Keratinocyte (primary cell): ENCODE measurements at regions not wholly inside any gene's neighbourhood (a gene's known extent, or its start where the extent isn't known, plus 50 kb on each side); places are given as distances from the start of the nearest gene placed in this dataset.

ENCODE experiments used
- CTCF ChIP-seq, 3 experiments: IDR thresholded peaks in 1 of 3; conservative IDR thresholded peaks in 1 of 3; optimal IDR thresholded peaks in 1 of 3; 2 replicates in 2 of 3; 3 replicates in 1 of 3; pipeline versions ENCODE3 to v1.5.1; 2011; ENCODE audit warnings: low read length in 3 of 3, mild to moderate bottlenecking in 3 of 3, moderate library complexity in 2 of 3, control low read depth in 1 of 3, inconsistent platforms in 1 of 3; ENCODE audit not compliant: insufficient read depth in 2 of 3; ENCODE audit errors: extremely low read depth in 1 of 3
- EZH2 ChIP-seq: IDR thresholded peaks from one replicate; pipeline ENCODE4 v1.6.1; 2012; ENCODE audit warnings: inconsistent platforms, mild to moderate bottlenecking, low read length, moderate library complexity

GRCh38 chr4:188781655-188782054 is 642.4 kb downstream of the TRIML1 start:
- no peak for TF ChIP-seq CTCF (optimal IDR thresholded peaks at IDR 0.05 in 1 of 3, IDR thresholded peaks at IDR 0.05 in 1 of 3, conservative IDR thresholded peaks at IDR 0.05 in 1 of 3; ENCODE audit: extremely low read depth in 1 of 3, insufficient read depth in 2 of 3, low read length in 3 of 3)
- TF ChIP-seq EZH2: no peak
